ENCODE measurements at regions not wholly inside any gene's neighbourhood (a gene's known extent, or its start where the extent isn't known, plus 50 kb on each side); places are given as distances from the start of the nearest gene placed in this dataset.

GRCh38 chr4:136662539-136662938 is 869.8 kb downstream of the PCDH18 start:
- TF ChIP-seq CTCF (IDR thresholded peaks at IDR 0.05) (no peak), POLR2A (IDR thresholded peaks at IDR 0.05) (no peak)
- intact Hi-C loops (cut with DNase I; ENCODE audit: low total_unique reads) = no loop called here
- Histone ChIP-seq H3K4me3 (no peak overlapping the region), H3K9me3 (no peaks in the 10 kb centered on the region), H3K4me1 (no peaks in the 10 kb centered on the region), H3K27me3 (no peaks in the 10 kb centered on the region), H3K36me3 (no peaks in the 10 kb centered on the region), H3K27ac (no peak overlapping the region)
- no peak for DNase-seq

GRCh38 chr4:136653640-136654406 is 878.5 kb downstream of the PCDH18 start:
- no peak for TF ChIP-seq CTCF (IDR thresholded peaks at IDR 0.05)
- no peak for TF ChIP-seq POLR2A (IDR thresholded peaks at IDR 0.05)
- no peak overlapping the region for H3K27ac ChIP-seq
- no peaks in the 10 kb centered on the region for H3K9me3 ChIP-seq
- no peaks in the 10 kb centered on the region for H3K4me1 ChIP-seq
- H3K27me3 ChIP-seq = no peaks in the 10 kb centered on the region
- intact Hi-C loops (cut with DNase I; ENCODE audit: low total_unique reads) = no loop called here
- no peak for DNase-seq
- no peaks in the 10 kb centered on the region for H3K36me3 ChIP-seq
- no peak overlapping the region for H3K4me3 ChIP-seq

- no peak for DNase-seq
- intact Hi-C loops (cut with DNase I; ENCODE audit: low total_unique reads) = no loop called here
- Histone ChIP-seq H3K36me3 (no peaks in the 10 kb centered on the region), H3K27ac (no peak overlapping the region), H3K4me1 (no peaks in the 10 kb centered on the region), H3K27me3 (no peaks in the 10 kb centered on the region), H3K9me3 (no peaks in the 10 kb centered on the region), H3K4me3 (no peak overlapping the region)
- TF ChIP-seq POLR2A (IDR thresholded peaks at IDR 0.05) (no peak), CTCF (IDR thresholded peaks at IDR 0.05) (no peak)
These were observed 880.4 kb downstream of the PCDH18 start for GRCh38 chr4:136651932-136652331.

DNA sequence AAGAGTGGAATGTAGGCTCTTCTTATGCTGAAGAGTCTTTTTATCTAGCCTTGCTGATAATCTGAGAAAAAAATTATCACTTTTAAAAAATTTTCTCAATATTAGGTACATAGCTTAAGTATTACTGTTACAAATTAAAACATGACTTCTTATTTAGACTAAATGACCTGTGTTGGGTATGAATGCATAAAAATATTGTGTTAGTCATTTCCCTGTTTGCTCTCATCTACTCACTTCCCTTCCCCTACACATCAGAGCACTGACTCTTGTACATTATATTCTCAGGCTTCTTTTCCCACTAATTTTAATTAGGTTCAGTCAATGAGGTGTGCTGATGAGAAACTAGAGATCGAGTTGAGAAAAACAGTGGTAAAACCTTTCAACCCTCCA is 881.0 kb downstream of the PCDH18 start:
- Histone ChIP-seq H3K4me3 (no peak overlapping the region), H3K27ac (no peak overlapping the region), H3K27me3 (no peaks in the 10 kb centered on the region), H3K9me3 (no peaks in the 10 kb centered on the region), H3K36me3 (no peaks in the 10 kb centered on the region), H3K4me1 (no peaks in the 10 kb centered on the region)
- TF ChIP-seq CTCF (IDR thresholded peaks at IDR 0.05) = no peak
- no peak for TF ChIP-seq POLR2A (IDR thresholded peaks at IDR 0.05)
- intact Hi-C loops (cut with DNase I; ENCODE audit: low total_unique reads) = no loop called here
- no peak for DNase-seq

DNA sequence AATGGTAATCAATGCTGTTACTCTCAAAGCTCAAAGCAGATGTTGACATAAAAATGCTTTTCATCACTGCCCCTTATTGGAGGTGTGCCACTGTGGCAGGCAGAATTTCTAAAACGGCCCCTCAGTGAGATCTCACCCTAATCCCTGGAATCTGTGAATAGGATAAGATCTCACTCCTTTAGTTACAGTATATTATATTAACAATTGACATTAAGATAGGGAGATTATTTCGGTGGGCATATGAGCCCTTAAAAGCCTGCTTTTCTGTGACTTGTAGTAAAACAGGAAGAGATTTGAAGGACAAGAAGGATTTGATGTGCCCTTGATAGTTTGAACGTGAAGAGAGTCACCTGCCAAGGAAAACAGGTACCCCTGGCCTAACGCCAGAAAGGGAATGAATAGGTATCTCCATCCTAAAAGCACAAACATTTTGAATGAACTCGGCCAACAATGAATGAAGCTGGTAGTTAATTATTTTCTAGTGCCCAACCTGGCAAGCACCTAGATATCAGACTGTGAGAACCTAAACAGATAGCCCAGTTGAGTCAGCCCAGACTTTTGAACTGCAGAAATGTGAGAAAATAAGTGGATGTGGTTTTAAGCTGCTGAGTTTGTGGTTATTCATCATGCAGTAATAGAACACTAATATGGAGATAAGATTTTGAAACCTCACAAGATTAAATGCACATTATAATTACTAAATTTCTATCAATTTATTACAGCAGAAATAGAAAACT is 881.6 kb downstream of the PCDH18 start:
- H3K4me1 ChIP-seq = no peaks in the 10 kb centered on the region
- TF ChIP-seq CTCF (IDR thresholded peaks at IDR 0.05) (no peak), POLR2A (IDR thresholded peaks at IDR 0.05) (no peak)
- intact Hi-C loops (cut with DNase I; ENCODE audit: low total_unique reads) = no loop called here
- no peak overlapping the region for H3K4me3 ChIP-seq
- H3K9me3 ChIP-seq = no peaks in the 10 kb centered on the region
- no peaks in the 10 kb centered on the region for H3K27me3 ChIP-seq
- no peak for DNase-seq
- no peak overlapping the region for H3K27ac ChIP-seq
- no peaks in the 10 kb centered on the region for H3K36me3 ChIP-seq
